Smooth muscle cell (in vitro differentiated cells): ENCODE measurements at regions not wholly inside any gene's neighbourhood (a gene's known extent, or its start where the extent isn't known, plus 50 kb on each side); places are given as distances from the start of the nearest gene placed in this dataset.

Experiments used
- DNase-seq: peaks from one replicate; lab custom pipeline; 2025; ENCODE audit not compliant: unreplicated experiment; lab: John Stamatoyannopoulos, UW
- H2AFZ ChIP-seq: fragments of 200-600 bp; sonication (generic); 2 replicates; pipeline ENCODE4 v1.6.0; 2016; ENCODE audit warnings: antibody characterized with exemption, low read depth, mild to moderate bottlenecking
- H3F3A ChIP-seq: fragments of 200-600 bp; sonication (generic); 2 replicates; pipeline ENCODE4 v1.6.0; 2017; ENCODE audit warnings: antibody characterized with exemption, low read depth
- H3K27ac ChIP-seq: fragments of 200-600 bp; sonication (generic); 2 replicates; pipeline ENCODE4 v1.5.1; 2016; ENCODE audit warnings: low read depth, mild to moderate bottlenecking
- H3K27me3 ChIP-seq: fragments of 200-600 bp; sonication (generic); 2 replicates; pipeline ENCODE4 v1.6.1; 2016; ENCODE audit warnings: low read depth, mild to moderate bottlenecking
- H3K36me3 ChIP-seq: fragments of 200-600 bp; sonication (generic); 2 replicates; pipeline ENCODE4 v1.5.1; 2016; ENCODE audit warnings: low read depth
- H3K4me1 ChIP-seq: fragments of 200-600 bp; sonication (generic); 2 replicates; pipeline ENCODE4 v1.5.1; 2016; ENCODE audit warnings: low read depth
- H3K4me2 ChIP-seq: fragments of 200-600 bp; sonication (generic); 2 replicates; pipeline ENCODE4 v1.6.0; 2016; ENCODE audit warnings: mild to moderate bottlenecking
- H3K4me3 ChIP-seq: fragments of 200-600 bp; sonication (generic); 2 replicates; pipeline ENCODE4 v1.5.1; 2016; ENCODE audit warnings: mild to moderate bottlenecking
- H3K79me2 ChIP-seq: fragments of 200-600 bp; sonication (generic); 2 replicates; pipeline ENCODE4 v1.6.0; 2016; ENCODE audit warnings: low read depth, mild to moderate bottlenecking
- H3K9ac ChIP-seq: fragments of 200-600 bp; sonication (generic); 2 replicates; pipeline ENCODE4 v1.6.0; 2016; ENCODE audit warnings: low read depth
- H3K9me3 ChIP-seq: fragments of 200-600 bp; sonication (generic); replicated peaks from 2 replicates; pipeline ENCODE4 v1.5.1; 2016; ENCODE audit warnings: low read depth
- H4K20me1 ChIP-seq: fragments of 200-600 bp; sonication (generic); 2 replicates; pipeline ENCODE4 v1.6.0; 2016; ENCODE audit warnings: low read depth
- CTCF ChIP-seq: fragments of 200-600 bp; sonication (generic); IDR thresholded peaks from 2 replicates; pipeline ENCODE4 v1.5.1; 2017; ENCODE audit warnings: borderline replicate concordance, mild to moderate bottlenecking, antibody characterized with exemption; ENCODE audit not compliant: insufficient read depth, poor library complexity, severe bottlenecking
- WGBS: methylation state at CpG from one replicate; pipeline ENCODE4 v1.1.7; 2016; ENCODE audit warnings: low lambda C conversion rate; 5-methylcytosine and 5-hydroxymethylcytosine counted together

GRCh38 chr1:34320053-34320669, 143.5 kb downstream of the C1orf94 start:
- TF ChIP-seq CTCF, result no peak
- Histone ChIP-seq H2AFZ (no peak overlapping the region), H3K9me3 (no peaks in the 10 kb centered on the region), H4K20me1 (no peaks in the 10 kb centered on the region), H3K4me2 (no peak overlapping the region), H3K4me3 (no peak overlapping the region), H3K79me2 (no peaks in the 10 kb centered on the region), H3K4me1 (no peaks in the 10 kb centered on the region), H3K27me3 (no peaks in the 10 kb centered on the region), H3K9ac (no peak overlapping the region), H3F3A (no peaks in the 10 kb centered on the region), H3K27ac (no peak overlapping the region), H3K36me3 (no peaks in the 10 kb centered on the region)
- 16% methylated on average over 1 of the region's 1 CpG for WGBS
- DNase-seq, result no peak

- Histone ChIP-seq H3F3A (no peaks in the 10 kb centered on the region), H3K9me3 (no peaks in the 10 kb centered on the region), H3K79me2 (no peaks in the 10 kb centered on the region), H3K9ac (no peak overlapping the region), H3K4me3 (no peak overlapping the region), H3K4me2 (no peak overlapping the region), H3K27me3 (peaks cover 7% of the 10 kb centered on the region), H3K4me1 (no peaks in the 10 kb centered on the region), H4K20me1 (no peaks in the 10 kb centered on the region), H2AFZ (no peak overlapping the region), H3K27ac (no peak overlapping the region), H3K36me3 (no peaks in the 10 kb centered on the region)
- DNase-seq, result no peak
- TF ChIP-seq CTCF, result no peak
- WGBS, result 79% methylated on average over 3 of the region's 3 CpGs
Observed at GRCh38 chr1:34322969-34323368, 146.3 kb downstream of the C1orf94 start.

GRCh38 chr1:34324879-34325440, 148.3 kb downstream of the C1orf94 start:
- no peak for DNase-seq
- Histone ChIP-seq H3K36me3 (no peaks in the 10 kb centered on the region), H4K20me1 (no peaks in the 10 kb centered on the region), H3K4me1 (no peaks in the 10 kb centered on the region), H3K4me3 (no peak overlapping the region), H3K9ac (no peak overlapping the region), H3K27ac (no peak overlapping the region), H3F3A (no peaks in the 10 kb centered on the region), H3K27me3 (peaks cover 7% of the 10 kb centered on the region), H2AFZ (no peak overlapping the region), H3K79me2 (no peaks in the 10 kb centered on the region), H3K9me3 (no peaks in the 10 kb centered on the region), H3K4me2 (no peak overlapping the region)
- WGBS, result 81% methylated on average over 10 of the region's 10 CpGs
- TF ChIP-seq CTCF, result no peak

- Histone ChIP-seq H3K27me3 (peaks cover 7% of the 10 kb centered on the region), H3K4me2 (no peak overlapping the region), H3K27ac (no peak overlapping the region), H2AFZ (no peak overlapping the region), H3K9ac (no peak overlapping the region), H3K36me3 (no peaks in the 10 kb centered on the region), H3F3A (no peaks in the 10 kb centered on the region), H3K9me3 (no peaks in the 10 kb centered on the region), H4K20me1 (no peaks in the 10 kb centered on the region), H3K79me2 (no peaks in the 10 kb centered on the region), H3K4me3 (no peak overlapping the region), H3K4me1 (no peaks in the 10 kb centered on the region)
- no peak for TF ChIP-seq CTCF
- DNase-seq, result no peak
- 75% methylated on average over 8 of the region's 8 CpGs for WGBS
Observed at GRCh38 chr1:34328281-34328799, 151.6 kb downstream of the C1orf94 start.
